Stimulated activated CD4-positive, alpha-beta T cell treated with anti-CD3 and anti-CD28 coated beads, Interleukin-2, amount 100 ng/mL, for 48 hours (primary cell): ENCODE measurements at regions not wholly inside any gene's neighbourhood (a gene's known extent, or its start where the extent isn't known, plus 50 kb on each side); places are given as distances from the start of the nearest gene placed in this dataset.

Source experiments
- DNase-seq, 2 donors: peaks; one replicate each; pipeline ENCODE4 v3.0.0-alpha.2; 2020

- DNase-seq, result no peak
These were observed 196.9 kb downstream of the ADAMTS15 start for GRCh38 chr11:130645164-130645842.

- no peak for DNase-seq
These were observed 197.4 kb downstream of the ADAMTS15 start for GRCh38 chr11:130645843-130646197.

- DNase-seq, result no peak
These were observed 198.4 kb downstream of the ADAMTS15 start for GRCh38 chr11:130646881-130647280.

- no peak for DNase-seq
These were observed 198.9 kb downstream of the ADAMTS15 start for GRCh38 chr11:130647371-130647770.

GRCh38 chr11:130649801-130650200, 201.4 kb downstream of the ADAMTS15 start:
- DNase-seq, result no peak

GRCh38 chr11:130650456-130651030, 202.1 kb downstream of the ADAMTS15 start:
- DNase-seq, result no peak

GRCh38 chr11:130651066-130651855, 202.8 kb downstream of the ADAMTS15 start:
- no peak for DNase-seq

- DNase-seq, result no peak
These were observed 204.4 kb downstream of the ADAMTS15 start for GRCh38 chr11:130652671-130653335.

GRCh38 chr11:130653838-130654636, 205.6 kb downstream of the ADAMTS15 start:
- no peak for DNase-seq

GRCh38 chr11:130655300-130655699, 206.9 kb downstream of the ADAMTS15 start:
- DNase-seq, result no peak

GRCh38 chr11:130666781-130667251, 218.4 kb downstream of the ADAMTS15 start:
- DNase-seq, result no peak

- DNase-seq, result no peak
These were observed 220.3 kb downstream of the ADAMTS15 start for GRCh38 chr11:130668751-130669150.

- no peak for DNase-seq
These were observed 221.8 kb downstream of the ADAMTS15 start for GRCh38 chr11:130670200-130670599.

- DNase-seq, result no peak
These were observed 223.6 kb downstream of the ADAMTS15 start for GRCh38 chr11:130671801-130672700.

GRCh38 chr11:130672911-130673310, 224.5 kb downstream of the ADAMTS15 start:
- DNase-seq, result no peak

- DNase-seq, result no peak
These were observed 225.3 kb downstream of the ADAMTS15 start for GRCh38 chr11:130673698-130674097.

- no peak for DNase-seq
These were observed 226.4 kb downstream of the ADAMTS15 start for GRCh38 chr11:130674686-130675308.

- DNase-seq, result no peak
These were observed 227.0 kb downstream of the ADAMTS15 start for GRCh38 chr11:130675371-130675821.

- no peak for DNase-seq
These were observed 227.5 kb downstream of the ADAMTS15 start for GRCh38 chr11:130675917-130676316.

- DNase-seq, result no peak
These were observed 229.2 kb downstream of the ADAMTS15 start for GRCh38 chr11:130677486-130678153.
